Urothelium cell line (cell line): ENCODE measurements at regions not wholly inside any gene's neighbourhood (a gene's known extent, or its start where the extent isn't known, plus 50 kb on each side); places are given as distances from the start of the nearest gene placed in this dataset.
A peak's percentile ranks its signal among the peaks of the same experiment; 100 is the strongest.

ENCODE experiments used
- DNase-seq: peaks from one replicate; pipeline ENCODE4 v3.0.0; 2011; ENCODE audit warnings: low spot score, mixed read lengths
- FAIRE-seq: peaks from 2 replicates; lab custom pipeline; 2011; peaks lifted over from hg19 to GRCh38; lab: Jason Lieb, UNC

DNA sequence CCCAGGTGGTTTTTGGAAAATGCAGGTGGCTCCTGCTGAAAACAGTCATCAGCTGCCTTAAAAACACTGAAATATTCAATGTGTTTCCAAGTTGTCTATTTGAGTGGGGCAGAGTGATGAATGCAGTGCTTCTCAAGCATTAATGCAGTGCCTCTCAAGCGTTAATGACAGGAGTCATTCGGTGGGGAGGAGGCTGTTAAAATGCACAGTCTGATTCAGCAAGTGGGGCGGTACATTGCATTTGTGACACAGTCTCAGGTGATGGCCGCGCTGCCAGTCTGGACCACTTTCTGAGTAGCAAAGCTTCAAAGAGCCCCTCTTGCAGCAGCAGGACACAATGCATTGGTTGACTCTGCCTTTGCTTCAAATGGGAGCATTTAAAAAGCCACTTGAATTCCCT lies 231.4 kb upstream of the RGPD4 start:
- FAIRE-seq (peak; percentile 83), DNase-seq (no peak)

DNA sequence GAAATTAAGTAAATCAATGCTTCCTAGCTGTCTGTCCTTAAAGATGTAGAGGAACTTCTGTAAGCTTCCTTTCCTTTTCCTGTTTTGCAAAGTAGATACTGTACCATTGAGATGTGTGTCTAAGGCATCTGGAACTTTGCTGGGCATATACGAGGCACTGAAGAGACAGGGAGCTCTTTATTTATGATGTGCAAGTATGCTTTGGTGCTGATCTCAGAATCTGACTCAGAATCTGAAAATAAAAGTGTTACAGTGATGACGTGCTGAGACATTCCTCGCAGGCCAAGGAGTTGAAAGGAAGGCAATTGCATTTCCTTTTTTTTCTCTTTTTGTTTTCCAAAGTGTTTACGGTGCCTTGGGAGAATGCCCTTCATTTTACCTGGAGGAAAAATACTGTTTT lies 230.9 kb upstream of the RGPD4 start:
- peak; percentile 49 for DNase-seq
- FAIRE-seq: no peak

- FAIRE-seq: no peak
- no peak for DNase-seq
Observed at GRCh38 chr2:107597507-107597906, 229.2 kb upstream of the RGPD4 start.

DNA sequence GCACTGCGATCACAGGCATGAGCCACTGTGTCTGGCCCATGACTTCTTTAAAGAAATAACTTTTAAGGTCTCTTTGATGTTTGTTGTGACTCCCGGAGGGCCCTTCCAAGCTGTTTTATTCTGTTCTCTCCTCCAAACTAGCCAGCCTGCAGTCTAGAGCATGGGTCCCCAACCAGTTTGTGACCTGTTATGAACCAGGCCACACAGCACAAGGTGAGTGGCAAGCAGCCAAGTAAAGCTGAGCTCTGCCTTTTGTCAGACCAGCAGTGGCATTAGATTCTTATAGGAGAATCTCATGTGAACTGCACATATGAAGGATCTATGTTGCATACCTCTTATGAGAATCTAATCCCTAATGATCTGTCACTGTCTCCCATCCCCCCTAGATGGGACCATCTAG lies 223.9 kb upstream of the RGPD4 start:
- DNase-seq: no peak
- no peak for FAIRE-seq

DNA sequence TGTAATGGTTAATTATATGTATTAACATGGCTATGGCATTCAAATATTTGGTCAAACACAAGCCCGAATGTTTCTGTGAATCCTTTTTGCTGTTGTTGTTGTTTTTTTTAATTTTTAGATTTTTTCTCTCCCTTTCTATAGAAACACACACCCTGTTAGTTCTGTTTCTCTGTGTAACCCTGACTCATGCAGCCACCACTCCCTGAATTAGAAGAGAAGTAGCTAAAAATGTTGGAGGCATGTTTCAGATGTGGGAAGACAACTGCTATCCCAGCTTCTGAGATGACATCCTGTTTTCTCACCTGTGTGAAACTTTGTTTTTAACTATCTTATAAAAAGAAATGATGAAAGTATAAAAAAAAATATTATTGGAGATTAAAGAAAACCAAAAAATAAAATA lies 219.6 kb upstream of the RGPD4 start:
- DNase-seq: no peak
- no peak for FAIRE-seq

DNA sequence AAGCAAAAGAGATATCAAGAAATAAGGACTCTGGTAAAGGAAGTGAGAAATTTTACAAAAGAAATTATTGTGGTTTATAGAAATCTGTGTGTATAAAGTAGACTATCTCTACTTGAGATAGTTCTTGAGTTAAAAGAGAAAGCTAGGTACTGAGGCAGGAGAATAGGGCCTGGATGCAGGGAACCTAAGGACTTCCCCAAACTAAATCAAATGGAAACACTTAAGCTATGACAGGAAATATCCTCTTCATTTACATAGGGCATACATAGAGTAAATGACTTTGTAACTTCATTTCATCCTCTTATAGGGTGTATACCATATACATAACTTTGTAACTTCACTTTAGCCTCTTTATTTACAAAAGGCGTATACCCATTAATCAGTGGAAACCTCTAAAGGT lies 219.2 kb upstream of the RGPD4 start:
- no peak for DNase-seq
- no peak for FAIRE-seq

- DNase-seq (no peak), FAIRE-seq (no peak)
Observed at GRCh38 chr2:107615039-107615438, 211.7 kb upstream of the RGPD4 start.

GRCh38 chr2:107618769-107619168 lies 207.9 kb upstream of the RGPD4 start:
- FAIRE-seq (no peak), DNase-seq (no peak)

GRCh38 chr2:107621186-107622165 lies 205.2 kb upstream of the RGPD4 start:
- no peak for DNase-seq
- peak; percentile 52 for FAIRE-seq

DNA sequence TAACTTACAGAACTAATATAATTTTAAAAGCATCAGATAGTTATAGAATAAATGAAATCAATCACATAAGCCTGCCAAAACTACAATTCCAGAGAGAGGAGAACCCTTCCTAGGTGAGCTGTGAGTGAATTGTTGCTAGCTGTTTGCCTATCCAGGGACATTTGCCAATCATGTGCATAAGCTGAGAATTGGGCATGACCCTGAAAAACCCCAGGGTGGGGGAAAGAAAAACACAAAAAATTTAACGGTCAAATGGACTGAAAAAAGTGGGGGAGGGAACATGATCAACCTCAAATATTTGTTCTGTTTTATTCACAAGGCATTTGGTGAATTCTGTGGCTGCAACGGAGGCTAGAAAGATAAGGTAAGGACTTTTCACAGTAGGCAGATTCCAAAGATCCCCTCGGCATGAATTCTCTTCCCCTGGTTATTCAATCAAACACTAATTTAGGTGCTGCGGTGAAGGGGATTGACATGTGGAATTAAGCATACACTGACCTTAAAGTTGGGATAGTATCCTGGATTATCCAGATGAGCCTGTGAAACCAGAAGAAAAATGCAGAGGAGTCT lies 203.9 kb upstream of the RGPD4 start:
- FAIRE-seq (no peak), DNase-seq (peak; percentile 10)

GRCh38 chr2:107625982-107626381 lies 200.7 kb upstream of the RGPD4 start:
- no peak for DNase-seq
- no peak for FAIRE-seq

- no peak for DNase-seq
- FAIRE-seq: no peak
Observed at GRCh38 chr2:107627164-107627563, 199.5 kb upstream of the RGPD4 start.

DNA sequence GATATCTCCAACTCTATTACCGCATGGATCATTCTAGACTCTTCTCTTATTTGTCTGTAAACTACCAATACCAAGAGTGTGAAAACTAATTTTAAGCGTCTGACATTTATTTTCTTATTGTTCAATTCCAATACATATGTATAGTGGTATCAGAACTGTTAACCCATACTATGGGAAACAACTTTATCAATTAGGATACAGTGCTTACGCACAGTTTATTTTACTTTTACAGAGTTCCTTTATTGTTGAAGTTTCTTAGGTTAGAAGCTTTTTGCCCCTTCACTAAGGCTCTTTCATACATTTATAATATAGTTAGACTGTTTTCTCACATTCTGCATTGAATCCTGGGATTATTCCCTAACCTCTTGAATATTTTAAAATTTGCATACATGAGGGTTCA lies 198.8 kb upstream of the RGPD4 start:
- DNase-seq (no peak), FAIRE-seq (no peak)

- DNase-seq (peak; percentile 80), FAIRE-seq (no peak)
Observed at GRCh38 chr2:107633580-107634147, 193.0 kb upstream of the RGPD4 start.

GRCh38 chr2:107634172-107634571 lies 192.5 kb upstream of the RGPD4 start:
- no peak for DNase-seq
- FAIRE-seq: no peak

DNA sequence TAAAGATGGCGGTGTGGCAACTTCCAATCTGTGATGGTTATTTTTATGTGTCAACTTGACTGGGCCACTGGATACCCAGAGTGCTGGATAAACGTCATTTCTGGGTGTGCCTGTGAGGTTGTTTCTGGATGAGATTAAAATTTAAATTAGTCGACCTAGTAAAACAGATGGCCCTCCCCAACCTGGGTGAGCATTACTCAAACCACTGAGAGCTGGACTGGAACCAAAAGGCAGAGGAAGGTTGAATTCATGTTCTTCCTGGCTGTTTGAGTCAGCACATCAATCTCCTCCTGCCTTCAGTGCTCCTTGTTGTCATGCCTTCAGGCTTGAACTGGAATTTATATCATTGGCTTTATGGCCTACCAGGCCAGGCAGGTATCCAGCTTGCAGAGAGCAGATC lies 190.8 kb upstream of the RGPD4 start:
- DNase-seq (peak; percentile 60), FAIRE-seq (no peak)

DNA sequence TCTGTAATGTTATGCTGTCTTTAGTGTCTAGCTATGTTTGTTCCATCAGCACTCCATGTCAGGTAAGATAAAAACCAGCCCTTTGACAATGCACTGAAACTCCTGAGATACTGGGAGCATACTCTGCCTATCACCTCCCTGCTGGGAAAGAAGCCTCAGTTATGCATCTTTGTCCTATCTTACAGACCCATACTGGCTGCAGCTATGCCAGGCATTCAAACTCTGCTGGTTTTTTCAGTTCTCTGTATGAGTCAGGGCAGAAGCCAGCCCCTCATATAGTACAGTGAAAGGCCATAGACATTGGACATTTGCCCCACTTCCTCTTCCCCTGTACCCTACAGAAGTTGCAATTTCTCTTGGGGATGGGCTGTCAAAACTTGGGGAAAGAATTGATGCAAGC lies 181.1 kb upstream of the RGPD4 start:
- FAIRE-seq: no peak

GRCh38 chr2:107648781-107649404 lies 177.8 kb upstream of the RGPD4 start:
- FAIRE-seq: no peak
- DNase-seq: no peak

More for the DNA sequence above, 181.1 kb upstream of the RGPD4 start:
- no peak for DNase-seq

- FAIRE-seq: no peak
- DNase-seq: no peak
Observed at GRCh38 chr2:107657049-107657448, 169.6 kb upstream of the RGPD4 start.

DNA sequence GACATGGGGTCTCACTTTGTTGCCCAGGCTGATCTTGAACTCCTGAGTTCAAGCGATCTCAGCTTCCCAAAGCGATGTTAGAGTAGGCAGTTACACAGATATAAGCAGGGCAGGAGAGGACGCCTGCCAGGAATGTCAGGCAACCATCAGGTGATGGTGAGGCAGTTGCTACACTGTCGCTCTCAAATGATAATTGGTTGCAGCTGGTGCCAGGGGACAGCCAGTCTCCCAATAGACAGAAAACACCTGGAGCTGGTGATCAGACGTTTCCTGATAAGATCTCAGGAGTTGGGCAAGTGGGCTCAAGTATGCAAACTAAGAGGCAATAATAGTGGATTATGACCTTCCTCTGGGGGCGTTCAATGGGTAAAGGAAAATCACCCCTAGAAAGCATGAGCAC lies 163.1 kb upstream of the RGPD4 start:
- DNase-seq (no peak), FAIRE-seq (no peak)

DNA sequence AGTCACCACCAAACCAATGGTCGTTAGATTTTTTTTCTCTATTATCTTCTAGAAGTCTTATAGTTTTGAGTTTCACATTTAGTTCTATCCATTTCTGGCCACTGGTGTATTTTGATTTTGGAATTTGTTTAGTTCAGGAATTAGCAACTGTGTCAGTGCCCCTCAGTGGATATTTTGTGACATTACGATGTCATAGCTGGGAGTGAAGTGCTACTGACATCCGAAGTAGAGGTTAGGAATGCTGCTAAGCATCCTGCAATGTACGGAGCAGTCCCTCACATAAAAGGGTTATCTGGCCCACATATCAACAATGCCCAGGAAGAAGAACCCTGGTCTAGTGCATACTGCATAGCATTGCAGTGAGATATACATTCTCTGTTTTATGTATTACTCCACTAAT lies 157.4 kb upstream of the RGPD4 start:
- DNase-seq: peak; percentile 31
- peak; percentile 90 for FAIRE-seq

DNA sequence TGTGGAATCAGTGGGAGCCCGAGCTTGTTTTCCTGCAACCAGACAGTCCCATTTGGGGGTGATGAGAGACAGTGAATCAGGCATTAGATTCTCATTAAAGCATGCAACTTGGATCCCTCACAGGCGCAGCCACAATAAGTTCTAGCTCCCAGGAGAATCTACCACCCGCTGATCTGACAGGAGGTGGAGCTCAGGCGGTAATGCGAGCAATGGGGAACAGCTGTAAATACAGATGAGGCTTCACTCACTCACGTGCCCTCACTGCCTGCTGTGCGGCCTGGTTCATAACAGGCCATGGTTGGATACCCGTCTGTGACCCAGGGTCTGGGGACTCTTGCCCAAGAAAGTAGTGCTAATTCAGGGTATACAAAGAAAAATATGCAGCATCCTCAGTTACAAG lies 144.8 kb upstream of the RGPD4 start:
- no peak for FAIRE-seq

More for the DNA sequence above, 144.8 kb upstream of the RGPD4 start:
- no peak for DNase-seq
